Vagina (tissue), 2 donors: ENCODE measurements at regions not wholly inside any gene's neighbourhood (a gene's known extent, or its start where the extent isn't known, plus 50 kb on each side); places are given as distances from the start of the nearest gene placed in this dataset.

Experiments used
- POLR2A ChIP-seq, 2 donors: fragments of 450-650 bp; IDR thresholded peaks; one replicate each; pipeline ENCODE4 v1.6.1; 2017; ENCODE audit warnings: antibody characterized with exemption in 2 of 2, mild to moderate bottlenecking in 2 of 2, moderate library complexity in 2 of 2
- TF ChIP-seq, protein P1 (sequence below), 3 experiments: fragments of 450-650 bp in 2 of 3; fragments of 200-600 bp in 1 of 3; sonication (generic) in 1 of 3; IDR thresholded peaks; one replicate each; pipeline ENCODE4 v1.5.1; 2017 to 2019; ENCODE audit warnings: antibody characterized with exemption in 3 of 3, mild to moderate bottlenecking in 2 of 3, moderate library complexity in 2 of 3

DNA sequence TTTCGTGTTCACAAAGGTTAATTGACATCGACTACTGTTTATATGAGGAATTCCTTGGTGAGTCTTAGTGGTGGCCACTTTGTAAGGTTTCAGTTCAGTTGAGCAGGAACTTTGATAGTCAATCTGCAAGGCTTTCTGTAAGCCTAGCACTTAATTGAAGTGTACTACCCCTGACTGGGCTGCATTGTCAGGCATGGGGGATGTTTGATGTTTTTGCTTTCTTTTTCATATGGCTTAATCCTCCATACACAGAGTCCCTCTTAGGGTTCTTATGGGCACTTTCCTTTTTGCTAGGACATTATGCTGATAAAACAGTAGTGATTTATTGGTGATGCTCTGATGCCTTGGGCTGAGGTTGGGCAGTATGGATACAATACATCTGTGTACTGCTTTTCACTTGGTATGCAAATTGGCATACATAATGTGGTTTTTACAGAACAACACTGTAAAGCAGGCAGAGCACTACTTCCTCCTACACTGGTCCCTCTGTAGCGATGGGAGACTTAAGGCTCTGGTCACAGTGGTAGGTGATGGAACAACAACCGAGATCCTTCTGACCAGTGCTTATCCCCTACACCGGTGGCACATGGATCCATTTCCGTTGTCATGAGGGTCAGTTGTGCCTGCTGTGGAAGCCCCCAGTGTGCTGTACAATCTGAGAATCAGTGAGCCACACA lies 261.0 kb downstream of the MFSD1 start:
- TF ChIP-seq, protein P1, sequence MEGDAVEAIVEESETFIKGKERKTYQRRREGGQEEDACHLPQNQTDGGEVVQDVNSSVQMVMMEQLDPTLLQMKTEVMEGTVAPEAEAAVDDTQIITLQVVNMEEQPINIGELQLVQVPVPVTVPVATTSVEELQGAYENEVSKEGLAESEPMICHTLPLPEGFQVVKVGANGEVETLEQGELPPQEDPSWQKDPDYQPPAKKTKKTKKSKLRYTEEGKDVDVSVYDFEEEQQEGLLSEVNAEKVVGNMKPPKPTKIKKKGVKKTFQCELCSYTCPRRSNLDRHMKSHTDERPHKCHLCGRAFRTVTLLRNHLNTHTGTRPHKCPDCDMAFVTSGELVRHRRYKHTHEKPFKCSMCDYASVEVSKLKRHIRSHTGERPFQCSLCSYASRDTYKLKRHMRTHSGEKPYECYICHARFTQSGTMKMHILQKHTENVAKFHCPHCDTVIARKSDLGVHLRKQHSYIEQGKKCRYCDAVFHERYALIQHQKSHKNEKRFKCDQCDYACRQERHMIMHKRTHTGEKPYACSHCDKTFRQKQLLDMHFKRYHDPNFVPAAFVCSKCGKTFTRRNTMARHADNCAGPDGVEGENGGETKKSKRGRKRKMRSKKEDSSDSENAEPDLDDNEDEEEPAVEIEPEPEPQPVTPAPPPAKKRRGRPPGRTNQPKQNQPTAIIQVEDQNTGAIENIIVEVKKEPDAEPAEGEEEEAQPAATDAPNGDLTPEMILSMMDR (IDR thresholded peaks at IDR 0.05), result no peak
- TF ChIP-seq POLR2A (IDR thresholded peaks at IDR 0.05), result no peak
